Spleen (tissue), 11 donors: ENCODE measurements at regions not wholly inside any gene's neighbourhood (a gene's known extent, or its start where the extent isn't known, plus 50 kb on each side); places are given as distances from the start of the nearest gene placed in this dataset.

ENCODE experiments used
- DNase-seq: peaks from one replicate; pipeline ENCODE4 v3.0.0-alpha.2; 2020
- H3K27ac ChIP-seq, 8 donors: fragments of 200-600 bp; sonication (generic) in 7 of 8; 1 replicate in 4 of 8; 2 replicates in 4 of 8; pipeline versions ENCODE4 v1.5.0 to v1.8.0; 2016 to 2021; ENCODE audit warnings: inconsistent platforms in 4 of 8, mild to moderate bottlenecking in 4 of 8, moderate library complexity in 1 of 8
- H3K27me3 ChIP-seq, 7 donors: fragments of 200-600 bp; sonication (generic) in 6 of 7; replicated peaks in 1 of 7; 1 replicate in 4 of 7; 2 replicates in 3 of 7; pipeline versions ENCODE4 v1.5.0 to v1.8.0; 2016 to 2021; ENCODE audit warnings: inconsistent platforms in 3 of 7, mild to moderate bottlenecking in 1 of 7
- H3K36me3 ChIP-seq, 6 donors: fragments of 200-600 bp; sonication (generic) in 5 of 6; 1 replicate in 4 of 6; 2 replicates in 2 of 6; pipeline versions ENCODE4 v1.5.0 to v1.8.0; 2016 to 2021; ENCODE audit warnings: inconsistent platforms in 2 of 6
- H3K4me1 ChIP-seq, 6 donors: fragments of 200-600 bp; sonication (generic) in 5 of 6; 1 replicate in 3 of 6; 2 replicates in 3 of 6; pipeline versions ENCODE4 v1.5.0 to v1.8.0; 2016 to 2021; ENCODE audit warnings: inconsistent platforms in 3 of 6
- H3K4me3 ChIP-seq, 8 donors: fragments of 200-600 bp; sonication (generic) in 7 of 8; 1 replicate in 4 of 8; 2 replicates in 4 of 8; pipeline versions ENCODE4 v1.5.0 to v1.8.0; 2016 to 2021; ENCODE audit warnings: inconsistent platforms in 4 of 8, mild to moderate bottlenecking in 4 of 8, moderate library complexity in 2 of 8
- H3K9me3 ChIP-seq, 8 donors: fragments of 200-600 bp; sonication (generic) in 7 of 8; 1 replicate in 4 of 8; 2 replicates in 4 of 8; pipeline versions ENCODE4 v1.5.0 to v1.8.0; 2016 to 2021; ENCODE audit warnings: inconsistent platforms in 4 of 8
- CTCF ChIP-seq, 11 experiments: fragments of 200-600 bp in 7 of 11; fragments of 450-650 bp in 4 of 11; sonication (generic) in 4 of 11; IDR thresholded peaks in 8 of 11; conservative IDR thresholded peaks in 3 of 11; 1 replicate in 7 of 11; 2 replicates in 4 of 11; pipeline versions ENCODE4 v1.4.0 to v1.8.0; 2016 to 2021; ENCODE audit warnings: antibody characterized with exemption in 11 of 11, inconsistent platforms in 4 of 11, mild to moderate bottlenecking in 1 of 11
- POLR2A ChIP-seq, 3 donors: fragments of 450-650 bp; IDR thresholded peaks; one replicate each; pipeline ENCODE4 v1.5.1; 2017; ENCODE audit warnings: antibody characterized with exemption in 3 of 3, mild to moderate bottlenecking in 1 of 3
- POLR2AphosphoS5 ChIP-seq, 3 donors: sonication (generic); formaldehyde crosslinking; IDR thresholded peaks; one replicate each; pipeline ENCODE4 v1.5.1; 2017; ENCODE audit warnings: antibody characterized with exemption in 3 of 3
- WGBS, 5 donors: extraction: QIAGEN DNeasy Blood & Tissue Kit in 3 of 5; methylation state at CpG; one replicate each; pipeline versions ENCODE4 v1.1.5 to v1.1.7; 2013 to 2018; 5-methylcytosine and 5-hydroxymethylcytosine counted together
- intact Hi-C: fragments of 100-400 bp; cut with DNase I; formaldehyde crosslinking; loops from one replicate; pipeline ENCODE4 v1.15.0; 2023; ENCODE audit warnings: low total_unique reads
- donor health status: healthy with polysubstance abuse.
- donor health status: DM: no; HTN: no; CAD: no; lungs with moderate emphysema.
- donor health status: DM: no; HTN: no; CAD: no.
- donor health status: Bipolar disorder and iron deficiency.
- donor health status: healthy.
- donor health status: DM: no; HTN: no; CAD: no.
- donor health status: DM: yes; HTN: yes; CAD: no.

GRCh38 chr2:8255448-8255800 is 426.4 kb upstream of the ID2 start:
- Histone ChIP-seq H3K27me3 (peaks cover 0 to 5% (median 0%) of the 10 kb centered on the region in 7 donors), H3K4me3 (no peak overlapping the region), H3K36me3 (no peaks in the 10 kb centered on the region), H3K4me1 (no peaks in the 10 kb centered on the region), H3K9me3 (peaks cover 0 to 5% (median 2%) of the 10 kb centered on the region in 8 donors), H3K27ac (no peak overlapping the region)
- intact Hi-C loops = no loop called here
- 97 to 100% (median 100%) methylated on average over 1 of the region's 1 CpG for WGBS, 5 donors
- DNase-seq = no peak
- no peak for TF ChIP-seq CTCF (IDR thresholded peaks at IDR 0.05 in 8 of 11, conservative IDR thresholded peaks at IDR 0.05 in 3 of 11)
- TF ChIP-seq POLR2AphosphoS5 (IDR thresholded peaks at IDR 0.05) = no peak
- no peak for TF ChIP-seq POLR2A (IDR thresholded peaks at IDR 0.05)

- intact Hi-C loops = no loop called here
- no peaks in the 10 kb centered on the region for H3K4me1 ChIP-seq
- WGBS, 5 donors = 77 to 86% (median 84%) methylated on average over 6 of the region's 6 CpGs
Observed at GRCh38 chr2:8256905-8257304, 425.0 kb upstream of the ID2 start.

GRCh38 chr2:8257502-8257901 is 424.4 kb upstream of the ID2 start:
- Histone ChIP-seq H3K27me3 (peaks cover 0 to 5% (median 0%) of the 10 kb centered on the region in 7 donors), H3K4me3 (no peak overlapping the region), H3K36me3 (no peaks in the 10 kb centered on the region), H3K4me1 (no peaks in the 10 kb centered on the region), H3K27ac (no peak overlapping the region), H3K9me3 (no peaks in the 10 kb centered on the region)
- WGBS, 5 donors = 63 to 81% (median 74%) methylated on average over 4 of the region's 4 CpGs
- TF ChIP-seq CTCF (IDR thresholded peaks at IDR 0.05 in 8 of 11, conservative IDR thresholded peaks at IDR 0.05 in 3 of 11) (no peak), POLR2AphosphoS5 (IDR thresholded peaks at IDR 0.05) (no peak), POLR2A (IDR thresholded peaks at IDR 0.05) (no peak)
- intact Hi-C loops = no loop called here
- no peak for DNase-seq

More at GRCh38 chr2:8256905-8257304, 425.0 kb upstream of the ID2 start:
- no peak overlapping the region for H3K27ac ChIP-seq
- DNase-seq = no peak
- TF ChIP-seq POLR2AphosphoS5 (IDR thresholded peaks at IDR 0.05) = no peak
- no peak for TF ChIP-seq CTCF (IDR thresholded peaks at IDR 0.05 in 8 of 11, conservative IDR thresholded peaks at IDR 0.05 in 3 of 11)
- no peak for TF ChIP-seq POLR2A (IDR thresholded peaks at IDR 0.05)
- peaks cover 0 to 5% (median 0%) of the 10 kb centered on the region in 7 donors for H3K27me3 ChIP-seq
- H3K9me3 ChIP-seq = no peaks in the 10 kb centered on the region
- no peaks in the 10 kb centered on the region for H3K36me3 ChIP-seq
- H3K4me3 ChIP-seq = no peak overlapping the region

GRCh38 chr2:8258406-8258805 is 423.4 kb upstream of the ID2 start:
- DNase-seq = no peak
- Histone ChIP-seq H3K27me3 (peaks cover 0 to 3% (median 0%) of the 10 kb centered on the region in 7 donors), H3K27ac (no peak overlapping the region), H3K36me3 (no peaks in the 10 kb centered on the region), H3K4me3 (no peak overlapping the region), H3K4me1 (no peaks in the 10 kb centered on the region), H3K9me3 (no peaks in the 10 kb centered on the region)
- TF ChIP-seq POLR2A (IDR thresholded peaks at IDR 0.05) = no peak
- intact Hi-C loops = no loop called here
- 96 to 99% (median 98%) methylated on average over 4 of the region's 4 CpGs for WGBS, 5 donors
